ENCODE measurements at regions not wholly inside any gene's neighbourhood (a gene's known extent, or its start where the extent isn't known, plus 50 kb on each side); places are given as distances from the start of the nearest gene placed in this dataset.

- Histone ChIP-seq H2AFZ (replicated peaks; ENCODE audit: low read length, poor library complexity) (no peak overlapping the region), H3K23ac (ENCODE audit: low read depth, low read length) (no peak overlapping the region), H4K5ac (ENCODE audit: low read depth, low read length) (no peak overlapping the region), H2BK120ac (ENCODE audit: low read depth, low read length) (no peak overlapping the region), H3K18ac (ENCODE audit: low read depth, low read length) (no peak overlapping the region), H3K36me3 (ENCODE audit: control insufficient read depth, insufficient read depth, low read length) (no peaks in the 10 kb centered on the region), H4K8ac (ENCODE audit: low read depth in 2 of 2, low read length in 2 of 2) (no peak overlapping the region), H3K4me1 (ENCODE audit: control insufficient read depth, insufficient read depth, low read length) (no peaks in the 10 kb centered on the region), H3K27ac (ENCODE audit: insufficient read depth, low read length) (no peak overlapping the region), H3K9me3 (ENCODE audit: control insufficient read depth, insufficient read depth, low read length) (peaks cover 9% of the 10 kb centered on the region), H2BK20ac (ENCODE audit: low read depth, low read length) (no peak overlapping the region), H3K4me3 (ENCODE audit: insufficient read depth, low read depth, low read length) (no peak overlapping the region), H3K14ac (replicated peaks; ENCODE audit: low read depth, low read length) (no peak overlapping the region), H3K56ac (ENCODE audit: extremely low read depth, insufficient read depth, low read length) (no peak overlapping the region), H2AK9ac (replicated peaks; ENCODE audit: low read depth, low read length, poor library complexity) (no peak overlapping the region), H3K4ac (ENCODE audit: low read depth, low read length) (no peak overlapping the region), H2AK5ac (ENCODE audit: low read depth, low read length) (no peak overlapping the region), H4K91ac (ENCODE audit: insufficient read depth, low read depth, low read length) (no peak overlapping the region), H2BK15ac (ENCODE audit: low read depth, low read length) (no peak overlapping the region), H3K27me3 (ENCODE audit: control insufficient read depth, insufficient read depth, low read length) (no peaks in the 10 kb centered on the region), H2BK5ac (ENCODE audit: low read depth, low read length, poor library complexity, severe bottlenecking) (no peak overlapping the region), H3K79me1 (ENCODE audit: low read depth in 1 of 2, low read length in 2 of 2) (no peaks in the 10 kb centered on the region), H4K20me1 (ENCODE audit: insufficient read depth, low read length) (no peaks in the 10 kb centered on the region), H3K9ac (ENCODE audit: low read depth, low read length) (no peak overlapping the region), H3K9me1 (ENCODE audit: insufficient read depth, low read length) (no peaks in the 10 kb centered on the region), H3K4me2 (ENCODE audit: low read depth, low read length) (no peak overlapping the region)
- no peak for DNase-seq
- ATAC-seq (ENCODE audit: low read depth): no peak
- TF ChIP-seq NFE2L2 (IDR thresholded peaks at IDR 0.05; ENCODE audit: low read depth, low read length) (no peak), ELK1 (IDR thresholded peaks at IDR 0.05; ENCODE audit: borderline replicate concordance, low read depth, low read length) (no peak), SMC3 (IDR thresholded peaks at IDR 0.05; ENCODE audit: low read depth, low read length) (no peak), POLR2A (IDR thresholded peaks at IDR 0.05; ENCODE audit: low read depth, low read length) (no peak), BHLHE40 (IDR thresholded peaks at IDR 0.05; ENCODE audit: low read depth, low read length) (no peak), RFX5 (IDR thresholded peaks at IDR 0.05; ENCODE audit: low read depth, low read length) (no peak), CHD1 (IDR thresholded peaks at IDR 0.05; ENCODE audit: low read depth, low read length) (no peak), FOS (IDR thresholded peaks at IDR 0.05; ENCODE audit: low read depth, low read length) (no peak)
- TF ChIP-seq, protein P1, sequence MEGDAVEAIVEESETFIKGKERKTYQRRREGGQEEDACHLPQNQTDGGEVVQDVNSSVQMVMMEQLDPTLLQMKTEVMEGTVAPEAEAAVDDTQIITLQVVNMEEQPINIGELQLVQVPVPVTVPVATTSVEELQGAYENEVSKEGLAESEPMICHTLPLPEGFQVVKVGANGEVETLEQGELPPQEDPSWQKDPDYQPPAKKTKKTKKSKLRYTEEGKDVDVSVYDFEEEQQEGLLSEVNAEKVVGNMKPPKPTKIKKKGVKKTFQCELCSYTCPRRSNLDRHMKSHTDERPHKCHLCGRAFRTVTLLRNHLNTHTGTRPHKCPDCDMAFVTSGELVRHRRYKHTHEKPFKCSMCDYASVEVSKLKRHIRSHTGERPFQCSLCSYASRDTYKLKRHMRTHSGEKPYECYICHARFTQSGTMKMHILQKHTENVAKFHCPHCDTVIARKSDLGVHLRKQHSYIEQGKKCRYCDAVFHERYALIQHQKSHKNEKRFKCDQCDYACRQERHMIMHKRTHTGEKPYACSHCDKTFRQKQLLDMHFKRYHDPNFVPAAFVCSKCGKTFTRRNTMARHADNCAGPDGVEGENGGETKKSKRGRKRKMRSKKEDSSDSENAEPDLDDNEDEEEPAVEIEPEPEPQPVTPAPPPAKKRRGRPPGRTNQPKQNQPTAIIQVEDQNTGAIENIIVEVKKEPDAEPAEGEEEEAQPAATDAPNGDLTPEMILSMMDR (conservative IDR thresholded peaks at IDR 0.05; ENCODE audit: low read depth, low read length): no peak
- ChIA-PET POLR2A (ENCODE audit: unreplicated experiment) (no interaction called here), CTCF (no interaction called here)
- dilution Hi-C loops (cut with HindIII; ENCODE audit: low sequenced_read_pairs, unreplicated experiment) (no loop called here), in situ Hi-C loops (cut with MboI; ENCODE audit: low sequenced_read_pairs) (no loop called here), intact Hi-C loops (cut with micrococcal nuclease) (no loop called here)
- WGBS, 2 experiments (ENCODE audit: extremely low coverage in 2 of 2, insufficient read length in 1 of 2): 48% methylated on average over 4 of the region's 11 CpGs; no CpG with 5 or more reads in 1 of the 2 experiments
- no TSS peak for BruUV-seq (replicated peaks)
Observed at GRCh38 chr9:29514336-29514735, 1941.1 kb upstream of the C9orf72 start.
